A549 (cell line): ENCODE measurements at regions not wholly inside any gene's neighbourhood (a gene's known extent, or its start where the extent isn't known, plus 50 kb on each side); places are given as distances from the start of the nearest gene placed in this dataset.

Experiments used
- ESRRA ChIP-seq: fragments of 150-350 bp; IDR thresholded peaks from 2 replicates; pipeline ENCODE4 v1.6.1; 2014; ENCODE audit warnings: mild to moderate bottlenecking, low read length, borderline replicate concordance
- KDM1A ChIP-seq: fragments of 200-600 bp; sonication (generic); IDR thresholded peaks from 2 replicates; pipeline ENCODE4 v1.6.1; 2016; ENCODE audit warnings: low read depth, mild to moderate bottlenecking
- KDM5A ChIP-seq: fragments of 200-600 bp; sonication (generic); IDR thresholded peaks from 2 replicates; pipeline ENCODE4 v1.6.1; 2016; ENCODE audit warnings: antibody characterized with exemption, mild to moderate bottlenecking
- MAZ ChIP-seq: fragments of 150-350 bp; IDR thresholded peaks from 2 replicates; pipeline ENCODE4 v1.6.1; 2014; ENCODE audit warnings: antibody characterized with exemption, low read depth, low read length, borderline replicate concordance
- NFE2L2 ChIP-seq: fragments of 150-350 bp; conservative IDR thresholded peaks from 2 replicates; pipeline ENCODE4 v1.6.1; 2014; ENCODE audit warnings: low read length
- NPAS2 ChIP-seq: fragments of 250-450 bp; sonication (Bioruptor Pico); IDR thresholded peaks from 2 replicates; pipeline ENCODE4 v1.8.0; 2022; ENCODE audit warnings: mild to moderate bottlenecking, moderate library complexity, borderline replicate concordance
- POLR2A ChIP-seq: IDR thresholded peaks from 2 replicates; pipeline ENCODE4 v1.6.1; 2012; ENCODE audit warnings: mild to moderate bottlenecking, low read length
- RAD21 ChIP-seq, 2 experiments: fragments of >200 bp in 1 of 2; sonication (Bioruptor Twin) in 1 of 2; formaldehyde crosslinking in 1 of 2; IDR thresholded peaks in 1 of 2; conservative IDR thresholded peaks in 1 of 2; 2 replicates in 1 of 2; 3 replicates in 1 of 2; pipeline ENCODE4 v1.6.1; 2012 to 2018; ENCODE audit warnings: inconsistent platforms in 1 of 2
- RFX5 ChIP-seq: fragments of 450-650 bp; IDR thresholded peaks from 2 replicates; pipeline ENCODE4 v1.7.1; 2014; ENCODE audit warnings: antibody characterized with exemption, mild to moderate bottlenecking, moderate library complexity
- ZC3H11A ChIP-seq: fragments of 450-650 bp; IDR thresholded peaks from 2 replicates; pipeline ENCODE4 v1.6.1; 2014; ENCODE audit warnings: antibody characterized with exemption, mild to moderate bottlenecking
- TF ChIP-seq, protein P1 (sequence below): fragments of >200 bp; sonication (Bioruptor Twin); formaldehyde crosslinking; IDR thresholded peaks from 3 replicates; pipeline ENCODE4 v1.6.1; 2016
- TF ChIP-seq, protein P2 (sequence below): fragments of >200 bp; sonication (Bioruptor Twin); formaldehyde crosslinking; IDR thresholded peaks from 3 replicates; pipeline ENCODE4 v1.5.1; 2016
- TF ChIP-seq, protein P3 (sequence below): fragments of >200 bp; sonication (Bioruptor Twin); formaldehyde crosslinking; IDR thresholded peaks from 2 replicates; pipeline ENCODE4 v1.6.1; 2016

DNA sequence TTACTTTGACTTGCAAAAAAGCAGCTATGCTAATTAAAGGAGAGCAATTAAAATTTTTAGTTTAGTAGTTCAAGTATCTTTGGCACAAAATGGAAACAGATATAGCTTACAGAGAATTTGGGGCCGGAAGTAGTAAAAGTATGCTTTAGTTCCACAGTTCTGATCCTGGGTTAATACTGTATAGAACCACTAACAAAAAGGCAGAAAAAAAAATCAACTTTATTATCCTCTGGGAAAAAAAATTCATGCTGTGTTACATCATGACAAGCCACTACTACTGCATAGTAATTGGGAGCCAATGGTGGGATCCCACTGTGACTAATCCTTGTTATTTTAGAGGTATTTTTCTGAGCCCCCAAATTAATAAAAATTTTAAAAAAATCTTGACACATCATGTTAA lies 246.8 kb upstream of the PRDM9 start:
- TF ChIP-seq, protein P1, sequence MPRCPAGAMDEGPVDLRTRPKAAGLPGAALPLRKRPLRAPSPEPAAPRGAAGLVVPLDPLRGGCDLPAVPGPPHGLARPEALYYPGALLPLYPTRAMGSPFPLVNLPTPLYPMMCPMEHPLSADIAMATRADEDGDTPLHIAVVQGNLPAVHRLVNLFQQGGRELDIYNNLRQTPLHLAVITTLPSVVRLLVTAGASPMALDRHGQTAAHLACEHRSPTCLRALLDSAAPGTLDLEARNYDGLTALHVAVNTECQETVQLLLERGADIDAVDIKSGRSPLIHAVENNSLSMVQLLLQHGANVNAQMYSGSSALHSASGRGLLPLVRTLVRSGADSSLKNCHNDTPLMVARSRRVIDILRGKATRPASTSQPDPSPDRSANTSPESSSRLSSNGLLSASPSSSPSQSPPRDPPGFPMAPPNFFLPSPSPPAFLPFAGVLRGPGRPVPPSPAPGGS, result no peak
- no peak for TF ChIP-seq RFX5
- TF ChIP-seq, protein P2, sequence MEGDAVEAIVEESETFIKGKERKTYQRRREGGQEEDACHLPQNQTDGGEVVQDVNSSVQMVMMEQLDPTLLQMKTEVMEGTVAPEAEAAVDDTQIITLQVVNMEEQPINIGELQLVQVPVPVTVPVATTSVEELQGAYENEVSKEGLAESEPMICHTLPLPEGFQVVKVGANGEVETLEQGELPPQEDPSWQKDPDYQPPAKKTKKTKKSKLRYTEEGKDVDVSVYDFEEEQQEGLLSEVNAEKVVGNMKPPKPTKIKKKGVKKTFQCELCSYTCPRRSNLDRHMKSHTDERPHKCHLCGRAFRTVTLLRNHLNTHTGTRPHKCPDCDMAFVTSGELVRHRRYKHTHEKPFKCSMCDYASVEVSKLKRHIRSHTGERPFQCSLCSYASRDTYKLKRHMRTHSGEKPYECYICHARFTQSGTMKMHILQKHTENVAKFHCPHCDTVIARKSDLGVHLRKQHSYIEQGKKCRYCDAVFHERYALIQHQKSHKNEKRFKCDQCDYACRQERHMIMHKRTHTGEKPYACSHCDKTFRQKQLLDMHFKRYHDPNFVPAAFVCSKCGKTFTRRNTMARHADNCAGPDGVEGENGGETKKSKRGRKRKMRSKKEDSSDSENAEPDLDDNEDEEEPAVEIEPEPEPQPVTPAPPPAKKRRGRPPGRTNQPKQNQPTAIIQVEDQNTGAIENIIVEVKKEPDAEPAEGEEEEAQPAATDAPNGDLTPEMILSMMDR, result no peak
- TF ChIP-seq, protein P3, sequence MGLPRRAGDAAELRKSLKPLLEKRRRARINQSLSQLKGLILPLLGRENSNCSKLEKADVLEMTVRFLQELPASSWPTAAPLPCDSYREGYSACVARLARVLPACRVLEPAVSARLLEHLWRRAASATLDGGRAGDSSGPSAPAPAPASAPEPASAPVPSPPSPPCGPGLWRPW, result no peak
- TF ChIP-seq KDM1A, result no peak
- TF ChIP-seq POLR2A, result no peak
- TF ChIP-seq ESRRA, result no peak
- TF ChIP-seq RAD21 (conservative IDR thresholded peaks at IDR 0.05 in 1 of 2, IDR thresholded peaks at IDR 0.05 in 1 of 2), result no peak
- no peak for TF ChIP-seq ZC3H11A
- TF ChIP-seq MAZ, result no peak
- TF ChIP-seq KDM5A, result no peak
- no peak for TF ChIP-seq NPAS2 (CRISPR knock-in tag)
- no peak for TF ChIP-seq NFE2L2
